HFF-Myc (cell line): ENCODE measurements at regions not wholly inside any gene's neighbourhood (a gene's known extent, or its start where the extent isn't known, plus 50 kb on each side); places are given as distances from the start of the nearest gene placed in this dataset.

Source experiments
- DNase-seq: peaks from one replicate; pipeline ENCODE4 v3.0.0-alpha.2; 2011; ENCODE audit warnings: low read depth; ENCODE audit errors: extremely low read depth
- H3K4me3 ChIP-seq: replicated peaks from 2 replicates; pipeline ENCODE4 v1.5.1; 2011; ENCODE audit warnings: low read depth, mild to moderate bottlenecking, control low read depth, low read length
- TF ChIP-seq, protein P1 (sequence below): IDR thresholded peaks from 2 replicates; pipeline ENCODE4 v1.5.1; 2012; ENCODE audit warnings: mild to moderate bottlenecking, low read depth, low read length, control low read depth; ENCODE audit errors: missing control alignments

GRCh38 chr4:146998157-146998556 lies 52.5 kb upstream of the TTC29 start:
- TF ChIP-seq, protein P1, sequence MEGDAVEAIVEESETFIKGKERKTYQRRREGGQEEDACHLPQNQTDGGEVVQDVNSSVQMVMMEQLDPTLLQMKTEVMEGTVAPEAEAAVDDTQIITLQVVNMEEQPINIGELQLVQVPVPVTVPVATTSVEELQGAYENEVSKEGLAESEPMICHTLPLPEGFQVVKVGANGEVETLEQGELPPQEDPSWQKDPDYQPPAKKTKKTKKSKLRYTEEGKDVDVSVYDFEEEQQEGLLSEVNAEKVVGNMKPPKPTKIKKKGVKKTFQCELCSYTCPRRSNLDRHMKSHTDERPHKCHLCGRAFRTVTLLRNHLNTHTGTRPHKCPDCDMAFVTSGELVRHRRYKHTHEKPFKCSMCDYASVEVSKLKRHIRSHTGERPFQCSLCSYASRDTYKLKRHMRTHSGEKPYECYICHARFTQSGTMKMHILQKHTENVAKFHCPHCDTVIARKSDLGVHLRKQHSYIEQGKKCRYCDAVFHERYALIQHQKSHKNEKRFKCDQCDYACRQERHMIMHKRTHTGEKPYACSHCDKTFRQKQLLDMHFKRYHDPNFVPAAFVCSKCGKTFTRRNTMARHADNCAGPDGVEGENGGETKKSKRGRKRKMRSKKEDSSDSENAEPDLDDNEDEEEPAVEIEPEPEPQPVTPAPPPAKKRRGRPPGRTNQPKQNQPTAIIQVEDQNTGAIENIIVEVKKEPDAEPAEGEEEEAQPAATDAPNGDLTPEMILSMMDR: no peak
- no peak for DNase-seq
- no peak overlapping the region for H3K4me3 ChIP-seq

DNA sequence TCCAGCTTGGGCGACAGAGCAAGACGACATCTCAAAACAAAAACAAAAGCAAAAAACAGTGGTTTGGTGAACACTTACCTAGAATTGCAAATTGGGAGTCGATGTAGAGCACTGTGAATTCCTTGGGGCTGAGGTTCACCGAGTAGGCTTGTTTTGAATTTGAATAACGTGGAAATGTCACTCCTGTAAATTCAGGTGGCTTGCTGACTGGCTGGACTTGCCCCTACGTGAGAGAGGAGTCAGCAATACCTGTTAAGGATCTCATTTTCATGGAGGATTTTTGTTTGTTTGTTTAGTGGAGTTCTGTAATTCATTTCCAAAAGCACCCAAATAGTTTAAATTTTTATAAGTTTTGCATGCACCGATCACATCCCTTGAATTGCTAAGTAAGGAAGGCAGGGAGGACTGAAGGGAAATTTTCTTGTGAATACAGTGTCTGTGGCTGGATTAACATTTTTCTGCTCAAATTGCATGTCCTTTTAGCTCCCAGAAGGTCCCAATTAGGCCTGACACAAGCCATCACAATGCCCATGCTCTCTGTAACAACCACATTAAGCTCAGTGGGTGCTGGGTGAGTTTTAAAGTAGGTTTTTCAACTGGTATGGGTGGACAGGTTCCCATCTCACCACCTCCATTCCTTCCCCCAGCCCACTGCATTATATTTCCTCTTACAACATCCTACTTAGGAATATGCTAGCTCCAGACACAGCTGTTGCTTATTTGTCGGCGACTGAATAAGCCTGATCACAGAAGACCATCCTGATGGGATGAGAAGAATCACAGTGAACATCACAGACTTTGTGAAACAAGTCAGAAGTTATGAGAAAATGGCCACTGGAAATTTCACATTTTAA lies 58.5 kb upstream of the TTC29 start:
- TF ChIP-seq, protein P1: no peak
- H3K4me3 ChIP-seq: no peak overlapping the region
- DNase-seq: no peak

DNA sequence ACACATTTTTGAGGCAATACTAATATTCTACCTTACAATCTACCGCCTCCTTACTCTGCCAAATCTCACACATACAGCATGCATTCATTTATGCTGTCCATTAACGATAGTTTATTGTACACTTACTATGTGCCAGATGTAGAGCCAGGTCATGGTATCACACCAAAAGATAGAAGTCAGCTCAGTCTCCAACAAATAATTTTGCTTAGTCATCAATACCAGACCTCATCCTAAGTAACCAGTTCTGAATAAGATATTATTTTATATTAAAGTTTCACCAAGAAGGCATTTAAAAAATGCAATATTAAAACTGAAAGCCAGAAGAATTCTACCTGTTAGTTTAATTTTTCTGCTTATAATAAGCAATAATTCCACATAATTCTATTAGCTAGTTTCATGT lies 60.6 kb upstream of the TTC29 start:
- TF ChIP-seq, protein P1: no peak
- H3K4me3 ChIP-seq: no peak overlapping the region
- DNase-seq: no peak

DNA sequence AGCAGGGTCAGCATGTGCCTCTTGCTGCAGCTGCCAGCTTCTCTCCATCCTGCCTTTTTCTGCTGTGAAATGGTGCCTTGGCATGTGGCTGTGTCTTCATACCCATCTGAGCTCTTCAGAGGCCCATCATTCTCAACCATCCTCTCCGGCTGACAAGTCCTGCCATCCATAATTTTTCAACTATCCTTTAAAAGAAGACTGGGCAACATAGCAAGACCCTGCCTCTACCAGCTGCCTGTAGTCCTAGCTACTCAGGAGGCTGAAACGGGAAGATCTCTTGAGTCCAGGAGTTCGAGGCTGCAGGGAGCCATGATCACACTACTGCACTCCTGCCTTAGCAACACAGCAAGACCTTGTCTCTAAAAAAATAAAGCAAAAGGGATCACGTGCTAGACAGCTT lies 64.2 kb upstream of the TTC29 start:
- TF ChIP-seq, protein P1: no peak
- DNase-seq: no peak
- no peak overlapping the region for H3K4me3 ChIP-seq

GRCh38 chr4:147011411-147011810 lies 65.7 kb upstream of the TTC29 start:
- no peak for DNase-seq
- H3K4me3 ChIP-seq: no peak overlapping the region
- TF ChIP-seq, protein P1: no peak

DNA sequence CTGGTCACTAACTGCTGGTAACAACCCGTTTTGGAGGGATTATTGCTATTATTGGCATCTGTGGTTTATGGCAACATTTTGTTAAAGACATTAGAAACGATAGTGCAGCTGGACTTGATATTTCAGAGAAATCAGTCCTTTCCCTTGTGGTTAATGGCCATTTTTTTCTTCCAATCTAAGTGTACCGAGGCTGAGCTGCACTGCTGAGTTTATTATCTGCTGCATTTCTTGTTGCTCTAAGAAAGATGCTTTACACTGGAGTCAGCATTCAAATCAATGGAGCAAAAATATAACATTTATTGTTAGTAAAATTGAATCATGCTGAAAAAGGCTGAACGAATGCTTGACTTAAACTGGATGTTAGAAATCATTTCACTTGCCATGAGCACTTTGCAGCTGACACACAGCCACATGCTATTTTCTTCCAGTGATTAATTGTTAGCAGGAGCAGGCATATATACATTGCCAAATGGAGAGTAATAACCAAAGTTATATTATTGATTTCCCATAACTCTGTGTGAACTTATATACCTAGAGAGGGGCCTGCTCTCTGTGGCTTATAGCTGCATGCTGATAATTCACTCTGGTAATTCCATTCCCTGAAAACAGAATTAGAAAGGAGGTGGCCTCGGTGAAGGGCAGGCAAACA lies 66.5 kb upstream of the TTC29 start:
- DNase-seq: no peak
- TF ChIP-seq, protein P1: no peak
- H3K4me3 ChIP-seq: no peak overlapping the region
